Stimulated activated CD4-positive, alpha-beta T cell treated with anti-CD3 and anti-CD28 coated beads, TNF-alpha, amount 100 ng/mL, for 48 hours (primary cell): ENCODE measurements at regions not wholly inside any gene's neighbourhood (a gene's known extent, or its start where the extent isn't known, plus 50 kb on each side); places are given as distances from the start of the nearest gene placed in this dataset.

Source experiments
- DNase-seq, 3 donors: peaks; one replicate each; pipeline ENCODE4 v3.0.0-alpha.2; 2020; ENCODE audit warnings: low read depth in 3 of 3

GRCh38 chr5:23579566-23579965, 72.2 kb downstream of the PRDM9 start:
- DNase-seq = no peak

GRCh38 chr5:23583081-23583480, 75.7 kb downstream of the PRDM9 start:
- no peak for DNase-seq

GRCh38 chr5:23588841-23589326, 81.5 kb downstream of the PRDM9 start:
- no peak for DNase-seq

GRCh38 chr5:23591250-23591649, 83.8 kb downstream of the PRDM9 start:
- no peak for DNase-seq

GRCh38 chr5:23606927-23607326, 99.5 kb downstream of the PRDM9 start:
- DNase-seq = no peak

- DNase-seq = no peak
These were observed 105.3 kb downstream of the PRDM9 start for GRCh38 chr5:23612701-23613100.

- DNase-seq = no peak
These were observed 106.2 kb downstream of the PRDM9 start for GRCh38 chr5:23613566-23613965.

GRCh38 chr5:23614422-23614821, 107.0 kb downstream of the PRDM9 start:
- no peak for DNase-seq

- no peak for DNase-seq
These were observed 119.6 kb downstream of the PRDM9 start for GRCh38 chr5:23626961-23627360.

GRCh38 chr5:23627976-23628375, 120.6 kb downstream of the PRDM9 start:
- no peak for DNase-seq

- no peak for DNase-seq
These were observed 122.0 kb downstream of the PRDM9 start for GRCh38 chr5:23629396-23629795.

GRCh38 chr5:23631302-23632045, 124.1 kb downstream of the PRDM9 start:
- no peak for DNase-seq

- no peak for DNase-seq
These were observed 128.5 kb downstream of the PRDM9 start for GRCh38 chr5:23635938-23636337.

GRCh38 chr5:23639326-23639725, 131.9 kb downstream of the PRDM9 start:
- DNase-seq = no peak

- DNase-seq = no peak
These were observed 141.2 kb downstream of the PRDM9 start for GRCh38 chr5:23648656-23649055.

- DNase-seq = no peak
These were observed 142.2 kb downstream of the PRDM9 start for GRCh38 chr5:23649594-23649993.

GRCh38 chr5:23655674-23656073, 148.3 kb downstream of the PRDM9 start:
- DNase-seq = no peak

- no peak for DNase-seq
These were observed 168.0 kb downstream of the PRDM9 start for GRCh38 chr5:23675456-23675855.

- no peak for DNase-seq
These were observed 170.6 kb downstream of the PRDM9 start for GRCh38 chr5:23677996-23678395.

- no peak for DNase-seq
These were observed 176.7 kb downstream of the PRDM9 start for GRCh38 chr5:23684103-23684502.

GRCh38 chr5:23703940-23704855, 196.8 kb downstream of the PRDM9 start:
- no peak for DNase-seq

GRCh38 chr5:23717486-23717885, 210.1 kb downstream of the PRDM9 start:
- no peak for DNase-seq

GRCh38 chr5:23718564-23718963, 211.2 kb downstream of the PRDM9 start:
- DNase-seq = no peak
